ENCODE measurements at regions not wholly inside any gene's neighbourhood (a gene's known extent, or its start where the extent isn't known, plus 50 kb on each side); places are given as distances from the start of the nearest gene placed in this dataset.

GRCh38 chrX:42460706-42461105 lies 317.3 kb downstream of the PPP1R2C start:
- Histone ChIP-seq H3K4me1 (ENCODE audit: low read depth, poor library complexity, severe bottlenecking) (no peaks in the 10 kb centered on the region), H3K27ac (no peak overlapping the region), H3K9ac (no peak overlapping the region), H2AFZ (ENCODE audit: low read depth) (no peak overlapping the region), H3K4me3 (IDR thresholded peaks at IDR 0.05; ENCODE audit: insufficient read depth, low read depth, low read length) (no peak overlapping the region), H4K20me1 (ENCODE audit: insufficient read depth) (no peaks in the 10 kb centered on the region), H3K36me3 (ENCODE audit: insufficient read depth) (no peaks in the 10 kb centered on the region), H3K27me3 (ENCODE audit: insufficient read depth, low read depth) (no peaks in the 10 kb centered on the region), H3K4me2 (no peak overlapping the region), H3K79me2 (ENCODE audit: insufficient read depth, low read depth) (no peaks in the 10 kb centered on the region)
- no peak for TF ChIP-seq CTCF (conservative IDR thresholded peaks at IDR 0.05; ENCODE audit: low read depth, low read length)

GRCh38 chrX:42459735-42460134 lies 318.2 kb downstream of the PPP1R2C start:
- Histone ChIP-seq H4K20me1 (ENCODE audit: insufficient read depth) (no peaks in the 10 kb centered on the region), H3K27ac (no peak overlapping the region), H2AFZ (ENCODE audit: low read depth) (no peak overlapping the region), H3K36me3 (ENCODE audit: insufficient read depth) (no peaks in the 10 kb centered on the region), H3K27me3 (ENCODE audit: insufficient read depth, low read depth) (no peaks in the 10 kb centered on the region), H3K4me1 (ENCODE audit: low read depth, poor library complexity, severe bottlenecking) (no peaks in the 10 kb centered on the region), H3K4me2 (no peak overlapping the region), H3K9ac (no peak overlapping the region), H3K4me3 (IDR thresholded peaks at IDR 0.05; ENCODE audit: insufficient read depth, low read depth, low read length) (no peak overlapping the region), H3K79me2 (ENCODE audit: insufficient read depth, low read depth) (no peaks in the 10 kb centered on the region)
- no peak for TF ChIP-seq CTCF (conservative IDR thresholded peaks at IDR 0.05; ENCODE audit: low read depth, low read length)

DNA sequence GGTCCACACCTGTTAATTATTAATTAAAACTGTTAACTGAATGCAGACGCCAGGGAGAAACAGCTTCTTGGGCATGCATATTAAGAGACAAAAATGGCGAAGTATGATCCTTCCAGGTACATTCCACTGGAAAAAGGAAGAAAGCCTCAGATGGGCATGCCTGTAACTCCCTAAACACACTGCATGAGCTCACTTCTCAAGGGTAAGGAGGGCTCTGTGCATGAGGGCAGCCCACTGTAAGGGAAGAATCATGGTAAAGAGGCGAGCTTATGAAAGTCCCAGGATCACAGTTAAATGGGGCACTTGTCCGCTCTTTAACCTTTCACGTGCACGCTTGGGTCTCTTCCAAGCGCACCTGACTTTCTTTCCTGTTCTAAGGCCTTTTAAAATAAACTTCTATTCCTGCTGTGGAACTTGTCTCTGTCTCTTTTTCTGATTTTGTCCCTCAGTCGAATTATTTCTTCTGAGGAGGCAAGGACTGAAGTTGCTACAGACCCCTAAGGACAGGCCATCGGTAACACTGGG lies 321.7 kb downstream of the PPP1R2C start:
- no peak overlapping the region for H3K27ac ChIP-seq
- no peaks in the 10 kb centered on the region for H4K20me1 ChIP-seq (ENCODE audit: insufficient read depth)
- H2AFZ ChIP-seq (ENCODE audit: low read depth): no peak overlapping the region

GRCh38 chrX:42450228-42450627 lies 327.7 kb downstream of the PPP1R2C start:
- Histone ChIP-seq H3K36me3 (ENCODE audit: insufficient read depth) (no peaks in the 10 kb centered on the region), H3K4me1 (ENCODE audit: low read depth, poor library complexity, severe bottlenecking) (no peaks in the 10 kb centered on the region), H3K9ac (no peak overlapping the region), H3K27me3 (ENCODE audit: insufficient read depth, low read depth) (no peaks in the 10 kb centered on the region), H3K4me3 (IDR thresholded peaks at IDR 0.05; ENCODE audit: insufficient read depth, low read depth, low read length) (no peak overlapping the region), H2AFZ (ENCODE audit: low read depth) (no peak overlapping the region), H3K4me2 (no peak overlapping the region), H3K79me2 (ENCODE audit: insufficient read depth, low read depth) (no peaks in the 10 kb centered on the region), H3K27ac (no peak overlapping the region), H4K20me1 (ENCODE audit: insufficient read depth) (no peaks in the 10 kb centered on the region)
- TF ChIP-seq CTCF (conservative IDR thresholded peaks at IDR 0.05; ENCODE audit: low read depth, low read length): no peak

More for the DNA sequence above, 321.7 kb downstream of the PPP1R2C start:
- no peaks in the 10 kb centered on the region for H3K79me2 ChIP-seq (ENCODE audit: insufficient read depth, low read depth)
- no peaks in the 10 kb centered on the region for H3K4me1 ChIP-seq (ENCODE audit: low read depth, poor library complexity, severe bottlenecking)
- no peak for TF ChIP-seq CTCF (conservative IDR thresholded peaks at IDR 0.05; ENCODE audit: low read depth, low read length)
- no peaks in the 10 kb centered on the region for H3K27me3 ChIP-seq (ENCODE audit: insufficient read depth, low read depth)
- H3K9ac ChIP-seq: no peak overlapping the region
- no peak overlapping the region for H3K4me3 ChIP-seq (IDR thresholded peaks at IDR 0.05; ENCODE audit: insufficient read depth, low read depth, low read length)
- H3K4me2 ChIP-seq: no peak overlapping the region
- no peaks in the 10 kb centered on the region for H3K36me3 ChIP-seq (ENCODE audit: insufficient read depth)

All from KMS-11 (cell line).